HG03159 (cell line): ENCODE measurements at regions not wholly inside any gene's neighbourhood (a gene's known extent, or its start where the extent isn't known, plus 50 kb on each side); places are given as distances from the start of the nearest gene placed in this dataset.
"Not testable (repeated sequence)": the region's sequence is repeated elsewhere in the genome, so short reads cannot be mapped to it uniquely, and the experiment has no call there.

Source experiments
- ATAC-seq: cut with Tn5 transposase; IDR thresholded peaks from one replicate; pipeline ENCODE4 v1.9.1; 2021; ENCODE audit warnings: mild to moderate bottlenecking, moderate library complexity; ENCODE audit not compliant: unreplicated experiment

- ATAC-seq = no peak
Observed at GRCh38 chr2:42978887-42979415, 186.6 kb upstream of the HAAO start.

DNA sequence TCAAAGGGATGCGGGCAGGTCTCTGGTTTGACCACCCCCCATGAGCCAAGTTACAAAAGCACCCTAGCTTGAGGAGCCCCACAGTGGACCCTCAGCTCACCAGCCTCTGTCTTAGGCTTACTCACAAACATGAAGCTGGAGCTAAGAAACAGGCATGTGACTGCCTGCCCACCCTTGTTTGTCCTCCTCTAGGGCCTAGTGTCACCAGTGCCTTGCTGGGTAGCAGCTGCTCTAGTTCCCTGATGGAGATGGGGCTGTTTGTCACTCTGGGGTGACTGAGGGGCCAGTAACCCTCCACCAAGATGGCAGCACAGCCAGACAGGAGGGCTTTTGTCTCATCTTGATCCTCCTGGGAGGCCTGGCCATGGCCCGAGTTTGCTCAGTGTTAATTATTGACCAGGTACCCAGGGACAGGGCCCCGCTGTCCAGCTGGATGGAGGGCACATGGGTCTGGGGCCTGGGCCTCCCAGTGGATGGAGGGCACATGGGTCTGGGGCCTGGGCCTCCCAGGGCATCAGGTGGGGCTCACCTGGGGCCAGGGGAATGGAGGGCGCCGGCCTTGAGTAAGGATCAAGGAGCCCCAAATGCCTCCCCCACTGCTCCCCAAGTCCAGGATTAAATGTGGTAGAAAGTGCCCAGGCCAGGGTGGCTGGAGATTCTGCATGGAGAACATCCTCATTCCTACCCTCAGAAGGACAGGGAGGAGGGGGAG lies 185.9 kb upstream of the HAAO start:
- no peak for ATAC-seq

GRCh38 chr2:42977270-42978174 lies 185.1 kb upstream of the HAAO start:
- ATAC-seq = no peak

- no peak for ATAC-seq
Observed at GRCh38 chr2:42976351-42976750, 184.0 kb upstream of the HAAO start.

DNA sequence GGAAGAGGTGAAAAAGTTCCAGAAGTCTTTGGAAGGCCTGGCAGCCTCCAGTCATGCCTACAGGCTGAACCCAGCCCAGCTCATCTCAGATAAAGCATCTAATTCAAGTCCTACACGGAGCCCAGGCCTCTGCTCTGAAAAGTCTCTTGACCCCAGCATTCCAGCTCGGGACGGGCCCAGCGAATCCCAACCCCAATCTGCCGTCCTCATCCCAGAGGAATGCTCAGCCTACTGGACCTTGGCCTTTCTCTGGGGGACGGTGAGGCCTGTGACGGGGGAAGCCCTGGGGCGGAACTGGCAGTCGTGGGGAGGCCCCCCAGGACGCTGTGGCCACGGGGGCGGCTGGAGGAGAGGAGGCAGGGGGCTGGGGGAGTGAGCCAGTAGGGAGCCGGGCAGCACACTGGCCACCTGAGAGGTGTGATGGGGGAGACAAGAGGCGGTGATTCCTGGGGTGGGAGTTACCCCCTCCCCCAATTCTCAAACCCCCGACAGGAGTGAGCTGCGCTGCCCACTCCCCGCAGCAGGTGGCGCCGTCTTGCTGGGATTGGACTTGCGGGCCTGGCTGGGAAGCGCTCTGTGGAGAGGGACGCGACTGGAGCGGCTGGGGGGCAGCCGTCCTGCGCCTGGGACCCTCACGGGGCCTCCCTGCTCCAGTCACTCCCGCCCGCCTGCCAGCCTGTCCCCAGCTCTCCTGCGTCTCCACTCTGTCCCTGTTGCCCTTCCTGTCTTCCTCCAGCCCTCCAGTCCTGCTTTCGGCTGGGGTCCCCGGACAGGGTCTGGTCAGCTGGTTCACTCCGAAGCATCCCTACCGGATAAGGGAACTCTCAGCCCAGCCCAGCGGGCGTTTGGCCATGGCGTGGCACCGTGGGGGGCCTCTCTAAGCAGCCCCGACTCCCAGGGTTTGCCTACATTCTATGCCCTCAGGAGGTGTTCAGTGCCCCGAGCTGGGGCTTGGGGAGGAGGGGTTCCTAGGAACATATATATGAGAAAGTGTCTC lies 182.6 kb upstream of the HAAO start:
- no peak for ATAC-seq

DNA sequence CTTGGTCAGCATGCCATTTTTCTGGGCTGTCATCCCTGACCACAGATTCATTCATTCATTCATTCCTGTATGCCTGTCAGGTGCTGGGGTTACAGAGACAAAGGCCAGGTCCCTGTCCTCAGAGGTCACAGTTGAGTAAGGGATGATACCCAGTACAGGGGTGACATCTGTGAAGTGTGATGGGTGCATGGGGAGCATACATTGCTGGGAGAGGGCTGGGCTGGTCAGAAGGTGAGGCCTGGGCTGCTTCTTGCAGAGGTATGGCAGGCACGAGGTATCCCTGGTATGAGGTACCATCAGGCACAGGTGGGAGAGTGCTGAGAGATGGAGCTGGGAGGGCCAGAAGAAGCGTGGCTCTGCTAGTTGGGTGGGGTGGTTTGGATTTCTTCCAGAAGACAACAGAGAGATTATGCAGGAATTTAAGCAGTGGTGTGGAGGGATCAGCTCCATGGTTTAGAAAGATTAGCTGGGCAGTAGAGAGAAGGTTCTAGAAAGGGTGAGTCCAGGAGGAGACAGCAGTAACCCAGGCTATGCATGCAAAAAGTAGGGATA lies 181.9 kb upstream of the HAAO start:
- ATAC-seq = no peak

- ATAC-seq = no peak
Observed at GRCh38 chr2:42973726-42974125, 181.3 kb upstream of the HAAO start.

- ATAC-seq = not testable (repeated sequence)
Observed at GRCh38 chr2:42972933-42973516, 180.6 kb upstream of the HAAO start.

DNA sequence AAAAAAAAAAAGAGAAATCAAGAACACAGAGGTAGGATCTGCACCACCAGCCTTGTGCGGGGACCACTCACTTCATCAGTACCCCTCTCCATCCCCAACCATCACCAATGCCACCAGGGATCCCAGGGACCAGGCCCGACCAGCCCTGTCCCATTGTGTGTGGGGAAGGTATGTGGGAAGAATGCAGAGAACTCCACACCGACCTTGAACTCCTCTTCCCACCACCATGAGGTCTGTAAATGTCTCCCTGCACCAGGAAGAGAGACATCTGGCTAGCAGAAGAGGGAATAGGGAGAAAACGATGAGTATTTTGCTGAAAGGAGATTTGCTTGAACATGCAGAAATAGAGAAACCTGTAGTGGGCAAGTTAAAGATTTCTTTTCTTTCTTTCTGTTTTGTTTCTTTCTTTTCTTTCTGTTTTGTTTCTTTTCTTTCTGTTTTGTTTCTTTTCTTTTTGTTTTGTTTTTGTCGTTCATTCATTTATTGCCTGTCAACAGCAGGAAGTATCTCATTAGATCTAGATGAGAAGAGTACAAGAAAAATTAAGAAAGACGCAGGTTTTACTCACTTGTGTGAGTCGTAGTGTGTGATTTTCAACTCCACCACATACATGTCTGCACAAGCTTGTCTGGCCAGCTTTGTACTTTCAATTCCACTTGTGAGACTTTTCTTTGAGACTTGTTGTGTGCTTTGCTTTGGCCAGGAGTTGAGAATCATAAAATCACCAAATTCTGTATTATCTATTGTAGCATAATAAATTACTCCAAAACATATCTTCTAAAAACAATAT lies 179.8 kb upstream of the HAAO start:
- ATAC-seq = no peak

GRCh38 chr2:42971381-42971780 lies 179.0 kb upstream of the HAAO start:
- no peak for ATAC-seq

- ATAC-seq = no peak
Observed at GRCh38 chr2:42970151-42970550, 177.8 kb upstream of the HAAO start.

- ATAC-seq = no peak
Observed at GRCh38 chr2:42969231-42970150, 177.1 kb upstream of the HAAO start.

GRCh38 chr2:42967959-42968674 lies 175.7 kb upstream of the HAAO start:
- ATAC-seq = no peak

GRCh38 chr2:42965910-42966309 lies 173.5 kb upstream of the HAAO start:
- no peak for ATAC-seq

DNA sequence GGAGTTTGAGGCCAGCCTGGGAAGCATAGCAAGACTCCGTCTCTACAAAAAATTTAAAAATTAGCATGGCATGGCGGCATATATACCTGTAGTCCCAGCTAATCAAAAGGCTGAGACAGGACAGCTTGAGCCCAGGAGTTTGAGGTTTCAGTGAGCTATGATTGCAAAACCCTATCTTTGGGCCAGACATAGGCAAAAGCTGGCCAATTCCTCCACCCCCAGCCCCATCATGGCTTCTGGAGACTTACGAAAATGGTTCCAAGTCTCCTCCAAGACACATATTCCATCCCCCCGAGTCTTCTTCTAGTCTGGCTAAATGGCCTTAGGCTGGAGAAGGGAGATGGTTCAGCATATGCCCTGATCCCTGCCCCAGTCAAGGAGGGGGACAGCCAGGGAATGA lies 172.8 kb upstream of the HAAO start:
- no peak for ATAC-seq

- ATAC-seq = no peak
Observed at GRCh38 chr2:42964439-42965083, 172.2 kb upstream of the HAAO start.

GRCh38 chr2:42963452-42964068 lies 171.2 kb upstream of the HAAO start:
- no peak for ATAC-seq
